ENCODE measurements at regions not wholly inside any gene's neighbourhood (a gene's known extent, or its start where the extent isn't known, plus 50 kb on each side); places are given as distances from the start of the nearest gene placed in this dataset.
"Not testable (repeated sequence)": the region's sequence is repeated elsewhere in the genome, so short reads cannot be mapped to it uniquely, and the experiment has no call there.

DNA sequence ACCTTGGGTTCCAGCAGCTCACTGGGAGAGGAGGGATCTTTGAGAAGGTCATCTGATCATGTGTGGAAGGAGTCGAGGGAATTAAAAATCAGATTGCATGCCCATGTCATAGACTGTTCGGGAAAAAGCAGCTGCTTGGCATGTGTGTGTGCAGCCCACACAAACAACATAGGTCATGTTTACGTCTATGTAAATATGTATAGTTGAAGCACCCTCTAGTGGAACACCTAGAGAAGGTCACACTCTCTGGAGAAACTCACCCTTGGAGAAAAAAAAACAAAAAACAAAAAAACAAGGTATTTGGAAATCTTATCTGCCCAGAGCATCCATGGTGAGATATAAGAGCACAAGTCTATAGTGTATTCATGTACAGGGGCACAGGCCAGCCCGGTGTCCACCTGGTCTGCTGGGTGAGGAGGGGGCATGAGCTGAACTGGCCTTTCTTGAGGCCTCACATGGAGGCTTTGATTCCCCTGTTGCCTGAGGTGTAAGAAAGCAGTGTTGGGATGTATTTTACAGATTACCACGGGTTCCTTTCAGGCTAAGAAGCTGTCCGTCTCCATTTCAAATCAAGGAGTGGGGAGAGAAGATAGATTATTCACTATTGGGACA is 98.0 kb downstream of the NPY start:
- no peak overlapping the region for H3K4me3 Mint-ChIP-seq
- H3K27ac Mint-ChIP-seq, result no peak overlapping the region
- no peaks in the 10 kb centered on the region for H3K36me3 Mint-ChIP-seq
- H3K4me1 Mint-ChIP-seq, result peaks cover 0 to 5% (median 1%) of the 10 kb centered on the region in 3 donors
- H3K9me3 Mint-ChIP-seq, result peaks cover 0 to 5% (median 0%) of the 10 kb centered on the region in 3 donors
- no peaks in the 10 kb centered on the region for H3K27me3 Mint-ChIP-seq

DNA sequence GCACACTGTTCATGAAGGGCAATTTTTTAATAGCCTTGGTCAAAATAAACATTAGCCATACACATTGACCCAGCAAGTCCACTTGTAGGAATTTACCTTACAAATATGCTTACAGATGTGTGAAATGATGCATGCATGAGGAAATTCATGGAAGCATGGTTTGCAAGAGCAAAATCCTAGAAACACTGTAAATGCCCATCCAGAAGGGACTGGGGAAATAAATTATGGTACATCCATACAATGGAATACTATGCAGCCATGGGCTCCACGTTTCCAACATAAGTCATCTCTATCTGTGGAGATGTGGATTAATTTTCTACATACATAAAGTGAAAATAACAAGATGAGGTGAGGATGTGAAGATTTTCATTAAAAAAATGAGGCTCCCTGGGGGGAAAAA is 99.1 kb downstream of the NPY start:
- Mint-ChIP-seq H3K27me3 (no peaks in the 10 kb centered on the region), H3K4me3 (no peak overlapping the region), H3K9me3 (peaks cover 0 to 5% (median 0%) of the 10 kb centered on the region in 3 donors), H3K27ac (no peak overlapping the region), H3K4me1 (peaks cover 0 to 5% (median 1%) of the 10 kb centered on the region in 3 donors), H3K36me3 (peaks cover 3% of the 10 kb centered on the region)

DNA sequence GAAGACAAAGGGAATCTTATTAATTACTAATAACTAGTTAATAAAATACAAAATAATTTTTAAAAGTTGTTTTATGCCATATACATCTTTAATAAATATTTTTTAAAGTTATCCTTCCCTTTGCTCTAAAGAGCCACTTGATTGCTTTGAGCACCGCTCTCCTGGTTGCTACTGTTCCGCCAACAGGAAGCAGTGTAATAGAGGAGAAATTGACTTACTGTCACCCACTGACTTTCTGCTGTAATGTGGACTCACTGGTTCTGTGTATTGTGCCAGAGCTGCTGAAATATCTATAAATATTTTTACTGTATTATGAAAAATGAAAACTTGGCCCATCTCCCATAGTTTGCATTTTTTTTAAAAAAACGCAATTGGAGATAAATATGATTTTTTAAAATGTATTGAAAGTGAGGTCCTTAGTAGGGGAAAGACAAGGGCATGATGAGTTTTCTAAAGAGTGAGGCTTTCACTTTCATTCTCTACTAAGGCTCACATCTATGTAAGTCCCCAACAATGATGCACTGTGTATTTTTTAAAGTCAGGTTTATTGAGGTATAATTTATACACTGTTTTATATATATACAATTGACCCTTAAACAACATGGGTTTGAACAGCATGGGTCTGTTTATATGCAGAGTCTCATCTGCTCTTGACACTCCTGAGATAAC is 100.5 kb downstream of the NPY start:
- no peaks in the 10 kb centered on the region for H3K27me3 Mint-ChIP-seq
- no peak overlapping the region for H3K27ac Mint-ChIP-seq
- no peak overlapping the region for H3K4me3 Mint-ChIP-seq
- peaks cover 3% of the 10 kb centered on the region for H3K36me3 Mint-ChIP-seq
- peaks cover 0 to 5% (median 0%) of the 10 kb centered on the region in 3 donors for H3K9me3 Mint-ChIP-seq
- H3K4me1 Mint-ChIP-seq, result peaks cover 0 to 5% (median 1%) of the 10 kb centered on the region in 3 donors

DNA sequence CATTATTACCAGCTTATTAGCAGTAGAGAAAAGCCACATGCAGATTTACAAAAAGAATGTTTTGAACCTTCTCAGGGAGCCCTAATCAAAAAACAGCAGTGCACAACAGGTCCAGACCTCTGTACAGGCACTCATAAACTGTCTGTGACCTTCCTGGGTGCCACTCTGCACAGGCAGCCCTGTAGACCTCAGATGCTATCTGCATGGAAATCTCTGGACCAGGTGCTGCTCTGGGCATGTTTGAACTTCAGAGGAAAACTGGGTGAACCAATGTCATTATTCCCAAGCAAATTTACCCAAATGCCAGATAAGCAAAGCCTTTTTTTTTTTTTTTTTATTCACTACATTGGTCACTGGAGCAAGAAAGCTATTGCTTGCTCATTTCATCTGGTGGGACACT is 104.2 kb downstream of the NPY start:
- H3K27ac Mint-ChIP-seq, result no peak overlapping the region
- H3K4me3 Mint-ChIP-seq, result no peak overlapping the region
- H3K36me3 Mint-ChIP-seq, result peaks cover 3% of the 10 kb centered on the region
- H3K4me1 Mint-ChIP-seq, result peaks cover 0 to 1% (median 0%) of the 10 kb centered on the region in 3 donors
- H3K9me3 Mint-ChIP-seq, result no peaks in the 10 kb centered on the region
- H3K27me3 Mint-ChIP-seq, result no peaks in the 10 kb centered on the region

DNA sequence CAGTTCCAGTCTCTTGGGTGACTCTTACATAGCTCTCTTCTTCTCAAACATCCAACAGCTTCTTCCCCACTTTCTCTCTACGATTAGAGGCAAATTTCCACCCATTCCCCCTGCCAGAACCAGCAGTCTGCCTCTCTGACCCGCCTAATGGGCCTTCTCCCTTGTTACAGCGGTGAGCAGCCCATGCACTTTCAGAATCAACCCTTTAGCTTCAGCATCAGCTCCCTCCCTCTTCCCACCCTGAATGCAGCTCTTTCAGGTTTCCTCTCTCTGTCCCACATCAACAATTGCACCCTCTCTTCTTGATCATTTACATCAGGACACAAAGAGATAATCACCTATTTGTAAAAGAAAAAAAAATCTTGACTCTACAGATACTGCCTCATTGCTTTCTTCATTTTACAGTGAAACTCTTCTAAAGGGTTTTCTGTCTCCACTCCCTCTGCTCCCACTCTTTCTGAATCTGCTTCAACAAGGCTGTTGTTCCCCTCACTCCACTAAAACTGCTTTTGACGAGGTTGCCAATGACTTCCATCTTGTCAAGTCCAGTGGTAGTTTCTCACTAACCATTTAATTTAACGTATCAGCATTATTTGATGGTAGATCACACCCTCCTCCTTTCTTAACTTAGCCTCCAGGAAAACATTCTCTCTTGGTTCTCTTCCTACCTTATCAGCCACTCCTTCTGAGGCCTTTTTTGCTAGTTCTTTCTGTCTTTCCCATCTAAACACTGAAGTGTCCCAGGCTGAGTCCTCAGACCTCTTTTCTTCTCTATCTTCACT is 106.6 kb downstream of the NPY start:
- Mint-ChIP-seq H3K27me3 (no peaks in the 10 kb centered on the region), H3K27ac (no peak overlapping the region), H3K36me3 (peaks cover 3% of the 10 kb centered on the region), H3K9me3 (no peaks in the 10 kb centered on the region), H3K4me1 (peaks cover 0 to 1% (median 0%) of the 10 kb centered on the region in 3 donors), H3K4me3 (no peak overlapping the region)

DNA sequence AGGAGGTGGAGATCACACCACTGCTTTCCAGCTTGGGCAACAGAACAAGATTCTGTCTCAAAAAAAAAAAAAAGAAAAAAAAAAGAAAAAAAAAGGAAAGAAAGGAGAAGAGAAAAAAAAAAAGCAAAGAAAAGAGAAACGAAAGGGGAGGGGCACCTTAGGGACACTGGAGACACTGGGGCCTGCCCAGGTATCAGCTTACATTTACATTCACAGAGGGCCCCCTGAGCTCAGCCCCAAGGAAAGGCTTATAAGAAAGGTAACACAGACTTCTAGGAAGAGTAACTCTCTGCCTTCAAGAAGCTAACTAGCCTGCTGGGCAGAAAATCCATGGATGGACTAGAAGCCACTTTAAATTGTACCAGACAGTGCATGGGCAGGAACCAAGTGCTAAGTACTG is 108.8 kb downstream of the NPY start:
- no peaks in the 10 kb centered on the region for H3K36me3 Mint-ChIP-seq
- no peak overlapping the region for H3K4me3 Mint-ChIP-seq
- H3K4me1 Mint-ChIP-seq, result peaks cover 0 to 1% (median 0%) of the 10 kb centered on the region in 3 donors
- H3K27me3 Mint-ChIP-seq, result peaks cover 1% of the 10 kb centered on the region
- no peaks in the 10 kb centered on the region for H3K9me3 Mint-ChIP-seq
- no peak overlapping the region for H3K27ac Mint-ChIP-seq

DNA sequence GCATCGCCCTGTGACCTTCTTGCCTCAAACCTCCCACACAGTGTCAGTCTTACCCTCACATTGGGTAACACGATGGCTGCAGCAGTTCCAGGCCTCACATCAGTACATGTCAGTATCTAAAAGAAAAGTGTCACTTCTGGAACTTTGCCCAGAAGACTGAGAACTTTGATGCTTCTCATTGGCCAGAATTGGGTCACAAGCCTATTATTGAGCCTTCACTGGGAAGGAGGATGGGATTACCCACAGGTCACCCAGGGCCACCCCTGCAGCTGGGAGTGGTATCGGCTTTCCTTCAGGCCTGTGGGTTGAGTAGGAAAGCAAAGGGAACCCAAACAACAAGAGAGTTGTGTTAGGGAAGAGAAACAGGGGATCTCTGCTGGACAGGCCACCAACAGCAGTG is 111.5 kb downstream of the NPY start:
- no peaks in the 10 kb centered on the region for H3K9me3 Mint-ChIP-seq
- H3K4me1 Mint-ChIP-seq, result peaks cover 0 to 1% (median 0%) of the 10 kb centered on the region in 3 donors
- no peak overlapping the region for H3K4me3 Mint-ChIP-seq
- H3K27ac Mint-ChIP-seq, result no peak overlapping the region
- H3K36me3 Mint-ChIP-seq, result peaks cover 2% of the 10 kb centered on the region
- H3K27me3 Mint-ChIP-seq, result peaks cover 3% of the 10 kb centered on the region

DNA sequence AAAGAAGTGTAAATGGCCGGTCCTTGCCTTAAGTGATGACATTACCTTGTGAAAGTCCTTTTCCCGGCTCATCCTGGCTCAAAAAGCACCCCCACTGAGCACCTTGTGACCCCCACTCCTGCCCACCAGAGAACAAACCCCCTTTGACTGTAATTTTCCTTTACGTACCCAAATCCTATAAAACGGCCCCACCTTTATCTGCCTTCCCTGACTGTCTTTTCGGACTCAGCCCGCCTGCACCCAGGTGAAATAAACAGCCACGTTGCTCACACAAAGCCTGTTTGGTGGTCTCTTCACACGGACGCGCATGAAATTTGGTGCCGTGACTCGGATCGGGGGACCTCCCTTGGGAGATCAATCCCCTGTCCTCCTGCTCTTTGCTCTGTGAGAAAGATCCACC is 112.4 kb downstream of the NPY start:
- H3K27ac Mint-ChIP-seq, H3K4me3 Mint-ChIP-seq, H3K9me3 Mint-ChIP-seq, H3K4me1 Mint-ChIP-seq, H3K27me3 Mint-ChIP-seq, H3K36me3 Mint-ChIP-seq: not testable (repeated sequence)

DNA sequence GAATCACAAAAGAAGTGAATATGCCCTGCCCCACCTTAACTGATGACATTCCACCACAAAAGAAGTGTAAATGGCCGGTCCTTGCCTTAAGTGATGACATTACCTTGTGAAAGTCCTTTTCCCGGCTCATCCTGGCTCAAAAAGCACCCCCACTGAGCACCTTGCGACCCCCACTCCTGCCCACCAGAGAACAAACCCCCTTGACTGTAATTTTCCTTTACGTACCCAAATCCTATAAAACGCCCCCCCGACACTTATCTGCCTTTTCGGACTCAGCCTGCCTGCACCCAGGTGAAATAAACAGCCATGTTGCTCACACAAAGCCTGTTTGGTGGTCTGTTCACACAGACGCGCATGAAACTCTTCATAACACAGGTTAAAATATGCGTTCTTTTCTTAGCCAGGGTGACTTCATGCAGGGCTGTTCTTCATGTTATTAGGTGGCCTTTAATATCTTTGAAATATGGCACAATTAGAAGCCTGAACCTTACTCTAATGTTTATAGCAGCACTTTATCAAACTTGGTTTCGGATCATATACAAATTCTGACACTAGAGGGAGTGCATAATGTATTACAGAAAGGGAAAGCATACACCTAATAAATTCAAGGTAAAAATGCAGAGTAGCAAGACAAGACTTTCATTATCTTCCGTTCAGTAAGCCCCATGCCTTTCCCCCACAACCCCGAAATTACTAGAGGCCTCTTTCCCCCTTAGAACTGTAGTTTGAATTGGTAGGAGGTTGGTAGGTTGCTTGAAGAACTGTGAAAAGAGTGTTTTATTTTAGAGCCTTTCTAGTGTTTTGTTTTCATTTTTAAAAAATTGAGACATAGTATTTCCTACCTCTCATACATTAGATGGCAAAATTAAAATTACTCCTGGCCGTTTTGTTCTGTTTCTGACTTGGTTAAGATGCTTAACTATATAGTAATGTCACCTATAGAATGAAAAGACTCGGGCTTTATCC is 117.9 kb downstream of the NPY start:
- Mint-ChIP-seq H3K9me3 (no peaks in the 10 kb centered on the region), H3K4me3 (no peak overlapping the region), H3K4me1 (peaks cover 8 to 10% (median 9%) of the 10 kb centered on the region in 3 donors), H3K27ac (peak overlapping the region in 1 of 3 donors; percentile 36), H3K27me3 (peaks cover 6% of the 10 kb centered on the region), H3K36me3 (peaks cover 2% of the 10 kb centered on the region)

DNA sequence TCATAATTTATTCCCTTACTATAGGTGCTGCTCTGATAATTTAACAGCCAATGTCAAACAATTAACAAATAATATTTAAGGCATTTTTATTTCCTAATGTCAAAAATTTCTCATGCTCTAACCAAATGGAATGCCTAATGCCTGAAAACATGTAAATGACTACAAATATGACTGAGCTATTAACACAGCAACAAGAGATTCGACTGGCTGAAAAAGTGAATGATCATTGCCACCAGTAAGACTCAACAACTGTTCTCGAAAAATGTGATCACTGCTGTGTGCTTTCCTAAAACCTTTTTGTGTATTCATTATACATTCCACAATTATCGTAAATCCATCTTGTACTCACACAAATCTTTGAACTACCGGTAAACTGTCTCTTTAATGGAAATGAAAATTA is 118.7 kb downstream of the NPY start:
- Mint-ChIP-seq H3K9me3 (no peaks in the 10 kb centered on the region), H3K4me3 (no peak overlapping the region)

DNA sequence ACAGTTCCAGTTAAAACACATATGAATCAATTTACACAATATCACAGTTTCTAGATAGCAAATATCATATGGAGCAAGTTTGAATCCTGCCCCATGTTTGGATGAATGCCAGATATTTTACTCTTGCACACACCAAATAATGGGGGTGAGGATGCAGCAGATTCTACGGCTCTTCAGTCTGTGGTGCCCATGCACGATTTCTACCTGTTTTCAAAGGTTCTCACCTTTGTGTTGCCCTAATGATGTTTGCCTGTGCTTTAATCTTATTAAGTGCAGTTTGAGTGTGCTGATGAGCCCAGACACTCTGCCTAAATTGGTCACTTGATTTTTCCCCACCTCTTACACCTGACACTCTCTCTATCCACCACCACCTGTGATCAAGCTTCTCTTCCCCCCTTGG is 119.6 kb downstream of the NPY start:
- H3K27me3 Mint-ChIP-seq, result peaks cover 5% of the 10 kb centered on the region
- H3K27ac Mint-ChIP-seq, result no peak overlapping the region
- H3K4me1 Mint-ChIP-seq, result peaks cover 8 to 10% (median 9%) of the 10 kb centered on the region in 3 donors
- peaks cover 2% of the 10 kb centered on the region for H3K36me3 Mint-ChIP-seq
- no peaks in the 10 kb centered on the region for H3K9me3 Mint-ChIP-seq
- no peak overlapping the region for H3K4me3 Mint-ChIP-seq

More for the DNA sequence above, 118.7 kb downstream of the NPY start:
- H3K4me1 Mint-ChIP-seq, result peaks cover 8 to 10% (median 9%) of the 10 kb centered on the region in 3 donors
- H3K36me3 Mint-ChIP-seq, result peaks cover 2% of the 10 kb centered on the region
- H3K27me3 Mint-ChIP-seq, result peaks cover 5% of the 10 kb centered on the region
- H3K27ac Mint-ChIP-seq, result no peak overlapping the region

DNA sequence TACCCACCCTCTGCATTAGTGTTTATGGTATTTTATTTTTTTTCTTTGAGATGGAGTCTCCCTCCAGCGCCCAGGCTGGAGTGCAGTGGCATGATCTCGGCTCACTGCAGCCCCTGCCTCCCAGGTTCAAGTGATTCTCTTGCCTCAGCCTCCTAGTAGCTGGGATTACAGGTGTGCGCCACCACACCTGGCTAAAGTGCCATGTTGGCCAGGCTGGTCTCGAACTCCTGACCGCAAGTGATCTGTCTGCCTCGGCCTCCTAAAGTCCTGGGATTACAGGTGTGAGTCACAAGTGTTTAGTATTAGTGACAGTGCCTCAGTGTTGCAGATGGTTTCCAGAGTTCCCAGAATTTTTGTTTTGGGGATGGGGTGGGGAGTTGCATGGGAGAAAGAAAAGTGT is 120.3 kb downstream of the NPY start:
- Mint-ChIP-seq H3K27me3 (peaks cover 3% of the 10 kb centered on the region), H3K36me3 (peaks cover 4% of the 10 kb centered on the region), H3K4me3 (no peak overlapping the region), H3K4me1 (peaks cover 8 to 10% (median 9%) of the 10 kb centered on the region in 3 donors), H3K9me3 (no peaks in the 10 kb centered on the region), H3K27ac (no peak overlapping the region)

DNA sequence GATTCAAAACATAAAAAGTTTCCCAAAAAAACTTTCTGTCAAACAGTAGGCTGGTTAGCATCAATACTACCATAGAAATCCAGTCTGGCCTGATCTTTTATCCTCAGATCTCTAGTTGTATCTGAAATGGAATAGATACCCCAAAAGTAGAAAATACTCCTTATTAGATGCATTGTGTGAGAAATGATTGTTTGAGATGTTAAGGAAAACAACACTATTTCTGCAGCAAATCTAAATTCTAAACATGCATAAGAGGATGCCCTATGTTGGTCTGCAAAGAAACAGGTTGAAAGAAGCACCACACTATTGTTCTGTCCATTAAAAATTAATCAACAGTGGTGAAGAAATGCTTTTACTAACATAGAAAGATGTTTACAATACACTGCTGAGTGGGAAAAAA is 121.0 kb downstream of the NPY start:
- no peaks in the 10 kb centered on the region for H3K9me3 Mint-ChIP-seq
- peaks cover 8 to 10% (median 9%) of the 10 kb centered on the region in 3 donors for H3K4me1 Mint-ChIP-seq
- peaks cover 4% of the 10 kb centered on the region for H3K27me3 Mint-ChIP-seq
- H3K4me3 Mint-ChIP-seq, result no peak overlapping the region
- peaks cover 2% of the 10 kb centered on the region for H3K36me3 Mint-ChIP-seq
- no peak overlapping the region for H3K27ac Mint-ChIP-seq

DNA sequence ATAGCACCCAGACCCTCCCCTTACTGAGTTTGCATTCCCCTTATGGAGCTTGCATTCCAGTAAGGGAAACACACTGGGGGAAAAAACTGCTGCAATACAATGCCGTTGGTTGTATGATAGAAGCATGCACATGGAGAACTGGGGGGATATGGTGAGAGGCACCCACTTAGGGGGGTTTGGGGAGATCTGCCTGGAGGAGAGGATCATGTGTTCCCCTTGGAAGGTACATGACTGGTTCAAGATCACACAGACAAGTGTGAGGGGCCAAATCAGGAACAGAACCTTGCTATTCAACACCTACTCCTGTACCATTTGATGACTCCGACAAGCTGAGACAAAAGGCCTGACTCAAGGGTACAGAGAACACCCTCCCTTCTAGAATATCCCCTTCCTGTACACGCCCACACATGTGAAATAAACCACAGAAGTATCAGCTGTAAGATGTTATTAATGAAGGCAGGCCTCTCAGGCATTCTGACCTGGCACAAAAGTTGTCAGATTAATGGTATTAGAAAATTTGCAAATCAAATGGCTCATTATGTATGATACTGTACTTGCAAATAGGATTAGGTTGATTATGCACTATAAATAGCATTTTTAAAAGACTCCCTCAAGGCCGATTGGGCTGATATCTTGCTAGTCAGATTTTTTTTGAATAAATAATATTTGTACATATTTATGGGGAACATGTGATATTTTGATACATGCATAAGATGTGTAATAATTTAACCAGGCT is 122.2 kb downstream of the NPY start:
- no peaks in the 10 kb centered on the region for H3K9me3 Mint-ChIP-seq
- peaks cover 4% of the 10 kb centered on the region for H3K27me3 Mint-ChIP-seq
- no peak overlapping the region for H3K27ac Mint-ChIP-seq
- peaks cover 2% of the 10 kb centered on the region for H3K36me3 Mint-ChIP-seq
- peaks cover 8 to 10% (median 9%) of the 10 kb centered on the region in 3 donors for H3K4me1 Mint-ChIP-seq
- no peak overlapping the region for H3K4me3 Mint-ChIP-seq

Data from IgD-negative memory B cell (primary cell).